ENCODE measurements at regions not wholly inside any gene's neighbourhood (a gene's known extent, or its start where the extent isn't known, plus 50 kb on each side); places are given as distances from the start of the nearest gene placed in this dataset.
A peak's percentile ranks its signal among the peaks of the same experiment; 100 is the strongest.

- no peak for DNase-seq (ENCODE audit: low read depth)
- H3K4me3 ChIP-seq (ENCODE audit: low read depth, low read length), result no peak overlapping the region
- TF ChIP-seq, protein P1, sequence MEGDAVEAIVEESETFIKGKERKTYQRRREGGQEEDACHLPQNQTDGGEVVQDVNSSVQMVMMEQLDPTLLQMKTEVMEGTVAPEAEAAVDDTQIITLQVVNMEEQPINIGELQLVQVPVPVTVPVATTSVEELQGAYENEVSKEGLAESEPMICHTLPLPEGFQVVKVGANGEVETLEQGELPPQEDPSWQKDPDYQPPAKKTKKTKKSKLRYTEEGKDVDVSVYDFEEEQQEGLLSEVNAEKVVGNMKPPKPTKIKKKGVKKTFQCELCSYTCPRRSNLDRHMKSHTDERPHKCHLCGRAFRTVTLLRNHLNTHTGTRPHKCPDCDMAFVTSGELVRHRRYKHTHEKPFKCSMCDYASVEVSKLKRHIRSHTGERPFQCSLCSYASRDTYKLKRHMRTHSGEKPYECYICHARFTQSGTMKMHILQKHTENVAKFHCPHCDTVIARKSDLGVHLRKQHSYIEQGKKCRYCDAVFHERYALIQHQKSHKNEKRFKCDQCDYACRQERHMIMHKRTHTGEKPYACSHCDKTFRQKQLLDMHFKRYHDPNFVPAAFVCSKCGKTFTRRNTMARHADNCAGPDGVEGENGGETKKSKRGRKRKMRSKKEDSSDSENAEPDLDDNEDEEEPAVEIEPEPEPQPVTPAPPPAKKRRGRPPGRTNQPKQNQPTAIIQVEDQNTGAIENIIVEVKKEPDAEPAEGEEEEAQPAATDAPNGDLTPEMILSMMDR (conservative IDR thresholded peaks at IDR 0.05; ENCODE audit: low read depth, low read length), result no peak
These were observed 150.7 kb upstream of the SFRP2 start for GRCh38 chr4:153939570-153939969.

DNA sequence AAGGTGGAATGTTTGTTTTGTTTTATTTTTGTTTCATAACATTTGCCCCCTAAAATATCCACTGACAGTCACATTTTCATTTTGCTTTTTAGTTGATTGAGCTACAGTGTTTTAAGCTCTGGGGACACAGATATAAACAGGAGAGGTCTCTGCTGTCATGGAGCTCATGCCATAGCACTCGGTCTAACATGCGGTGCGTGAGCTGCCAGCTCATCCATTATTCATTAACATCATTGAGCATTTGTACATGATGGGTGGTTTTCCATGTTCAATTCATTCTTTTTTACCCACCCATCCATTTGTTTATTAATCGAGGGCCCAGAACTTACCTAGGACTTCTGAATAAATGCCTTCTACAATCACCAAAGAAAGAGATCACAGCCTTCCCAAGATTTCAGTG lies 150.1 kb upstream of the SFRP2 start:
- no peak overlapping the region for H3K4me3 ChIP-seq (ENCODE audit: low read depth, low read length)
- TF ChIP-seq, protein P1 (conservative IDR thresholded peaks at IDR 0.05; ENCODE audit: low read depth, low read length), result no peak
- no peak for DNase-seq (ENCODE audit: low read depth)

- no peak for DNase-seq (ENCODE audit: low read depth)
- H3K4me3 ChIP-seq (ENCODE audit: low read depth, low read length), result no peak overlapping the region
- TF ChIP-seq, protein P1 (conservative IDR thresholded peaks at IDR 0.05; ENCODE audit: low read depth, low read length), result no peak
These were observed 148.4 kb upstream of the SFRP2 start for GRCh38 chr4:153937289-153937688.

GRCh38 chr4:153936121-153936520 lies 147.2 kb upstream of the SFRP2 start:
- DNase-seq (ENCODE audit: low read depth), result no peak
- TF ChIP-seq, protein P1 (conservative IDR thresholded peaks at IDR 0.05; ENCODE audit: low read depth, low read length), result no peak
- H3K4me3 ChIP-seq (ENCODE audit: low read depth, low read length), result no peak overlapping the region

DNA sequence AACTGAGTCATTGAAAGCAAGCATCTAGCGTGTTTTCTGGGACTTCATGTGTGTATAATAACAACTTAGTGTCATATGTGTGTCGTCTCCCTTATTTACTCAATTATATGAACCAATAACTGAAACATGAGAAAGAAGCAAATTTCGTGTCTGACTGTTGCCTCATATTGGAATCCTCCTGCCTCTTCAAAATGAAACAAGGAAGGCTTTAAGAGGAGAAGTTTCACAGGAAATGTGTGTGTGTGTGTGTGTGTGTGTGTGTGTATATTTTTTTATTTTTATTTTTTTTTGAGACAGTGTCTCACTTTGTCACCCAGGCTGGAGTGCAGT lies 145.8 kb upstream of the SFRP2 start:
- H3K4me3 ChIP-seq (ENCODE audit: low read depth, low read length), result no peak overlapping the region
- DNase-seq (ENCODE audit: low read depth), result no peak
- TF ChIP-seq, protein P1 (conservative IDR thresholded peaks at IDR 0.05; ENCODE audit: low read depth, low read length), result no peak

- H3K4me3 ChIP-seq (ENCODE audit: low read depth, low read length), result no peak overlapping the region
- DNase-seq (ENCODE audit: low read depth), result no peak
- TF ChIP-seq, protein P1 (conservative IDR thresholded peaks at IDR 0.05; ENCODE audit: low read depth, low read length), result no peak
These were observed 145.2 kb upstream of the SFRP2 start for GRCh38 chr4:153933915-153934687.

GRCh38 chr4:153931804-153932203 lies 142.9 kb upstream of the SFRP2 start:
- H3K4me3 ChIP-seq (ENCODE audit: low read depth, low read length), result no peak overlapping the region
- DNase-seq (ENCODE audit: low read depth), result peak; percentile 41
- TF ChIP-seq, protein P1 (conservative IDR thresholded peaks at IDR 0.05; ENCODE audit: low read depth, low read length), result no peak

Measured in choroid plexus epithelial cell (primary cell).